Type B pancreatic cell (in vitro differentiated cells): ENCODE measurements at regions not wholly inside any gene's neighbourhood (a gene's known extent, or its start where the extent isn't known, plus 50 kb on each side); places are given as distances from the start of the nearest gene placed in this dataset.

Experiments used
- DNase-seq: peaks from one replicate; pipeline ENCODE4 v3.0.0; 2021; ENCODE audit warnings: mixed read lengths; ENCODE audit not compliant: unreplicated experiment; ENCODE audit errors: extremely low spot score
- H3K27ac Mint-ChIP-seq: 2 replicates; pipeline ENCODE4 v1.8.0; 2021; ENCODE audit warnings: mild to moderate bottlenecking, mixed read lengths
- H3K27me3 Mint-ChIP-seq: 2 replicates; pipeline ENCODE4 v1.8.0; 2021; ENCODE audit warnings: mixed read lengths
- H3K36me3 Mint-ChIP-seq: 2 replicates; pipeline ENCODE4 v1.8.0; 2021; ENCODE audit warnings: mixed read lengths
- H3K4me1 Mint-ChIP-seq: one replicate; pipeline ENCODE4 v1.8.0; 2021; ENCODE audit warnings: mixed read lengths; ENCODE audit not compliant: unreplicated experiment
- H3K4me3 Mint-ChIP-seq: 2 replicates; pipeline ENCODE4 v1.8.0; 2021; ENCODE audit warnings: mild to moderate bottlenecking, mixed read lengths
- H3K9me3 Mint-ChIP-seq: 2 replicates; pipeline ENCODE4 v1.8.0; 2021; ENCODE audit warnings: mixed read lengths
- TF ChIP-seq, protein P1 (sequence below): fragments of 200-600 bp; sonication (generic); conservative IDR thresholded peaks from 2 replicates; pipeline ENCODE4 v1.5.0; 2021; ENCODE audit warnings: antibody characterized with exemption, mild to moderate bottlenecking

DNA sequence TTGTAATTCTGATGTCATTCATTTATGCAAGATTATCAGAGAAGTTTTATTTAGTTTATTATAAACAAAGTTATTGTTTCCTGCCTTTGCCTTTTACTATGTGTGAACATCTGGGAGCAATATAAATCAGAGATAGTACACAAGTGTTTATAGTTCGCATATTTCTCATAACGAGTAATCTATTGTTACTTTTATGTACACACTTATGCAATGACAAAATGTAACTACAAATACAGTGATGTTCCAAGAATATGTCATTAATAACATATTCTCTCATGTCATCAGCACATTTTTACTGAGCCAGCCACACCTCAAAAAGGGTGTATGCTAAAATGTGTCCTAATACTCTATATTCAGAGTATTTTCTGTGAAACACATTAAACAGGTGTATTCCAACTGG is 243.2 kb downstream of the ALX1 start:
- Mint-ChIP-seq H3K4me3 (no peak overlapping the region), H3K9me3 (no peaks in the 10 kb centered on the region), H3K27me3 (no peaks in the 10 kb centered on the region), H3K4me1 (no peaks in the 10 kb centered on the region), H3K27ac (no peak overlapping the region), H3K36me3 (peaks cover 5% of the 10 kb centered on the region)
- TF ChIP-seq, protein P1, sequence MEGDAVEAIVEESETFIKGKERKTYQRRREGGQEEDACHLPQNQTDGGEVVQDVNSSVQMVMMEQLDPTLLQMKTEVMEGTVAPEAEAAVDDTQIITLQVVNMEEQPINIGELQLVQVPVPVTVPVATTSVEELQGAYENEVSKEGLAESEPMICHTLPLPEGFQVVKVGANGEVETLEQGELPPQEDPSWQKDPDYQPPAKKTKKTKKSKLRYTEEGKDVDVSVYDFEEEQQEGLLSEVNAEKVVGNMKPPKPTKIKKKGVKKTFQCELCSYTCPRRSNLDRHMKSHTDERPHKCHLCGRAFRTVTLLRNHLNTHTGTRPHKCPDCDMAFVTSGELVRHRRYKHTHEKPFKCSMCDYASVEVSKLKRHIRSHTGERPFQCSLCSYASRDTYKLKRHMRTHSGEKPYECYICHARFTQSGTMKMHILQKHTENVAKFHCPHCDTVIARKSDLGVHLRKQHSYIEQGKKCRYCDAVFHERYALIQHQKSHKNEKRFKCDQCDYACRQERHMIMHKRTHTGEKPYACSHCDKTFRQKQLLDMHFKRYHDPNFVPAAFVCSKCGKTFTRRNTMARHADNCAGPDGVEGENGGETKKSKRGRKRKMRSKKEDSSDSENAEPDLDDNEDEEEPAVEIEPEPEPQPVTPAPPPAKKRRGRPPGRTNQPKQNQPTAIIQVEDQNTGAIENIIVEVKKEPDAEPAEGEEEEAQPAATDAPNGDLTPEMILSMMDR, result no peak
- DNase-seq, result no peak

- H3K27ac Mint-ChIP-seq, result no peak overlapping the region
Observed at GRCh38 chr12:85527192-85527591, 247.2 kb downstream of the ALX1 start.

DNA sequence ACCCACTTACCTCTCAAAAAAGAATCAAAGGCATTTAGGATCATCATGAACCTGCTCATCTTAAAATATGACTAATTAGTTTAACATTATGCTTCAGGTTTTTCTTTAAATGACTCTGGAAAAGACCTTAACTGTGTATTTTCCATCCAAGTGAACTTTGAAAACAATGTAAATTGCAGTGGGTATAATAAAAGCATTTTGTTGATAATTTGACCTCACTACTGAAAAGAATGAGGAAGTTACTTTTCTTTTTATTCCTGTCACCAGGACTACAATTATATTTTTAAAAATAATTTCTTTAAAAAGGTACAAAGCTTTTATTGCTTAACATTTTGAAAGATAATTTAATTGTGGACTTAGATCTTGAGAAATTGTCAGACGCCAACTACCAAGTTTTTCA is 249.9 kb downstream of the ALX1 start:
- H3K4me3 Mint-ChIP-seq, result no peak overlapping the region
- H3K27ac Mint-ChIP-seq, result no peak overlapping the region
- no peaks in the 10 kb centered on the region for H3K9me3 Mint-ChIP-seq
- TF ChIP-seq, protein P1, result no peak
- H3K36me3 Mint-ChIP-seq, result peaks cover 5% of the 10 kb centered on the region
- DNase-seq, result no peak
- H3K4me1 Mint-ChIP-seq, result no peaks in the 10 kb centered on the region
- H3K27me3 Mint-ChIP-seq, result no peaks in the 10 kb centered on the region

More at GRCh38 chr12:85527192-85527591, 247.2 kb downstream of the ALX1 start:
- peaks cover 5% of the 10 kb centered on the region for H3K36me3 Mint-ChIP-seq
- no peaks in the 10 kb centered on the region for H3K27me3 Mint-ChIP-seq
- no peak overlapping the region for H3K4me3 Mint-ChIP-seq
- no peaks in the 10 kb centered on the region for H3K9me3 Mint-ChIP-seq
- TF ChIP-seq, protein P1, result no peak
- H3K4me1 Mint-ChIP-seq, result no peaks in the 10 kb centered on the region
- no peak for DNase-seq

- Mint-ChIP-seq H3K27me3 (no peaks in the 10 kb centered on the region), H3K4me1 (no peaks in the 10 kb centered on the region), H3K4me3 (no peak overlapping the region), H3K27ac (peak overlapping the region; percentile 41), H3K9me3 (no peaks in the 10 kb centered on the region), H3K36me3 (peaks cover 5% of the 10 kb centered on the region)
- DNase-seq, result no peak
- TF ChIP-seq, protein P1, result no peak
Observed at GRCh38 chr12:85530456-85530855, 250.4 kb downstream of the ALX1 start.

GRCh38 chr12:85531341-85531740 is 251.3 kb downstream of the ALX1 start:
- Mint-ChIP-seq H3K9me3 (no peaks in the 10 kb centered on the region), H3K27ac (no peak overlapping the region), H3K4me3 (no peak overlapping the region), H3K4me1 (no peaks in the 10 kb centered on the region), H3K27me3 (no peaks in the 10 kb centered on the region), H3K36me3 (peaks cover 4% of the 10 kb centered on the region)
- no peak for DNase-seq
- TF ChIP-seq, protein P1, result no peak

DNA sequence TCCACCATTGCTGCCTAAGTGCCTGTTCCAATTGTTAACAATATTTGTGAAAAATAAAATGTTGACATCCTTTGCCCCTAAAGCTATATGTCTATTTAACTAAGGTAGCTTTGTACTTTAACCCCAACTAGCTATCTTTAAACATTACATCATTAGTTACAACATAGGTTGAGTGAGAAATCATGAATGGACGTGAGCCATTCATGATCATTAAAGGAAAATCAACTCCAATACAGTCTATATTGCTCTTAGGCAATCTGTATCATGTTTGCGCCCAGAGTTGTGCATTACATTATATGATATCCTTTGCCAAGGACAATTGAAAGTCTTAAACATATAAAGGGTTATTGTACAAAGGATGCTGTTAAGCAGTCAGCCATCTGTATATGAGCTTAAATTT is 269.6 kb downstream of the ALX1 start:
- H3K27ac Mint-ChIP-seq, result no peak overlapping the region
- H3K4me3 Mint-ChIP-seq, result no peak overlapping the region
- H3K9me3 Mint-ChIP-seq, result no peaks in the 10 kb centered on the region
- H3K36me3 Mint-ChIP-seq, result no peaks in the 10 kb centered on the region
- no peaks in the 10 kb centered on the region for H3K27me3 Mint-ChIP-seq
- TF ChIP-seq, protein P1, result no peak
- no peak for DNase-seq
- H3K4me1 Mint-ChIP-seq, result no peaks in the 10 kb centered on the region
